ENCODE measurements at regions not wholly inside any gene's neighbourhood (a gene's known extent, or its start where the extent isn't known, plus 50 kb on each side); places are given as distances from the start of the nearest gene placed in this dataset.
"Not testable (repeated sequence)": the region's sequence is repeated elsewhere in the genome, so short reads cannot be mapped to it uniquely, and the experiment has no call there.

GRCh38 chr4:43587758-43588157 lies 695.2 kb downstream of the GRXCR1 start:
- H3K27me3 ChIP-seq = no peaks in the 10 kb centered on the region
- no peaks in the 10 kb centered on the region for H3K36me3 ChIP-seq (replicated peaks in 1 of 2)
- H3K27ac ChIP-seq = no peak overlapping the region
- DNase-seq = no peak
- H3K4me3 ChIP-seq = no peak overlapping the region
- 74 to 81% (median 79%) methylated on average over 8 of the region's 8 CpGs for WGBS, 4 donors
- intact Hi-C loops (cut with DNase I) = no loop called here
- H3K9me3 ChIP-seq (replicated peaks in 1 of 3) = no peaks in the 10 kb centered on the region
- TF ChIP-seq POLR2A (IDR thresholded peaks at IDR 0.05) = no peak
- TF ChIP-seq, protein P1, sequence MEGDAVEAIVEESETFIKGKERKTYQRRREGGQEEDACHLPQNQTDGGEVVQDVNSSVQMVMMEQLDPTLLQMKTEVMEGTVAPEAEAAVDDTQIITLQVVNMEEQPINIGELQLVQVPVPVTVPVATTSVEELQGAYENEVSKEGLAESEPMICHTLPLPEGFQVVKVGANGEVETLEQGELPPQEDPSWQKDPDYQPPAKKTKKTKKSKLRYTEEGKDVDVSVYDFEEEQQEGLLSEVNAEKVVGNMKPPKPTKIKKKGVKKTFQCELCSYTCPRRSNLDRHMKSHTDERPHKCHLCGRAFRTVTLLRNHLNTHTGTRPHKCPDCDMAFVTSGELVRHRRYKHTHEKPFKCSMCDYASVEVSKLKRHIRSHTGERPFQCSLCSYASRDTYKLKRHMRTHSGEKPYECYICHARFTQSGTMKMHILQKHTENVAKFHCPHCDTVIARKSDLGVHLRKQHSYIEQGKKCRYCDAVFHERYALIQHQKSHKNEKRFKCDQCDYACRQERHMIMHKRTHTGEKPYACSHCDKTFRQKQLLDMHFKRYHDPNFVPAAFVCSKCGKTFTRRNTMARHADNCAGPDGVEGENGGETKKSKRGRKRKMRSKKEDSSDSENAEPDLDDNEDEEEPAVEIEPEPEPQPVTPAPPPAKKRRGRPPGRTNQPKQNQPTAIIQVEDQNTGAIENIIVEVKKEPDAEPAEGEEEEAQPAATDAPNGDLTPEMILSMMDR (IDR thresholded peaks at IDR 0.05) = no peak
- H3K4me1 ChIP-seq (replicated peaks in 1 of 2) = no peaks in the 10 kb centered on the region

- no peaks in the 10 kb centered on the region for H3K9me3 ChIP-seq (replicated peaks in 1 of 3)
- no peaks in the 10 kb centered on the region for H3K36me3 ChIP-seq (replicated peaks in 1 of 2)
- no peaks in the 10 kb centered on the region for H3K4me1 ChIP-seq (replicated peaks in 1 of 2)
- intact Hi-C loops (cut with DNase I) = no loop called here
- H3K4me3 ChIP-seq = no peak overlapping the region
- H3K27me3 ChIP-seq = no peaks in the 10 kb centered on the region
- TF ChIP-seq, protein P1 (IDR thresholded peaks at IDR 0.05) = no peak
- TF ChIP-seq POLR2A (IDR thresholded peaks at IDR 0.05) = no peak
- DNase-seq = no peak
- H3K27ac ChIP-seq = no peak overlapping the region
Measured at GRCh38 chr4:43607400-43607799, 714.9 kb downstream of the GRXCR1 start.

DNA sequence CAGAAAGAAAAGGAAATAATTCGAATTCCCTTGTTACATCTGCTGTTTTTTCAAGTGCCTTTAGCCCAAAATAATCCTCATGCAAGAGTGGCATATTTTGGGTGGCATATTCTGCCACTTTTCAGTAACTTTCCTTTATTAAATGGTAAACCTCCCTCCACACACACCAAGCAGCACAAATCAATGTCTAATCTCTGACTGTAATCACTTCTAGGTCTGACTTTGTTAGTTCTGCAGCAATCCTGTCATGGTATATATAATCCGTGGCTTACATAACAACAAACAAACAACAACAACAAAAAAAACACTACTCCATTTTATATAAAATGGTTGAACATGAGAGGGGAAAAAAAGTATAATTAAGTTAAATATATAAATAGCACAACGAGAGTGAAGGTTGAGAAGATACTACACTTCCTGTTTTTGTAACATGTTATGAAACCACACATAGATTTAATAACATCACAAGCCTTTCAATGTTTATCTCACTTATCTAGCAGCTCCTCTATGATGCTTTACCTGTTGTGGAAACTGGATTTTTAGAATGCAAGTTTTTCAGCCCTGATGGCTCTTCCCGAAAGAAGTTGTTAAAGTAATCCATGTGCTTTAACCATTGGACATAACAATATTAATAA lies 715.4 kb downstream of the GRXCR1 start:
- H3K9me3 ChIP-seq (replicated peaks in 1 of 3) = no peaks in the 10 kb centered on the region
- H3K4me1 ChIP-seq (replicated peaks in 1 of 2) = no peaks in the 10 kb centered on the region
- H3K27me3 ChIP-seq = no peaks in the 10 kb centered on the region
- no peak overlapping the region for H3K27ac ChIP-seq
- no peak for DNase-seq
- WGBS, 4 donors = 55 to 62% (median 57%) methylated on average over 4 of the region's 4 CpGs
- TF ChIP-seq, protein P1 (IDR thresholded peaks at IDR 0.05) = no peak
- TF ChIP-seq POLR2A (IDR thresholded peaks at IDR 0.05) = no peak
- no peaks in the 10 kb centered on the region for H3K36me3 ChIP-seq (replicated peaks in 1 of 2)
- intact Hi-C loops (cut with DNase I) = no loop called here
- no peak overlapping the region for H3K4me3 ChIP-seq

- no peaks in the 10 kb centered on the region for H3K4me1 ChIP-seq (replicated peaks in 1 of 2)
- intact Hi-C loops (cut with DNase I) = no loop called here
- no peak for DNase-seq
- H3K36me3 ChIP-seq (replicated peaks in 1 of 2) = no peaks in the 10 kb centered on the region
- no peaks in the 10 kb centered on the region for H3K27me3 ChIP-seq
- no peak overlapping the region for H3K4me3 ChIP-seq
- H3K27ac ChIP-seq = no peak overlapping the region
- TF ChIP-seq POLR2A (IDR thresholded peaks at IDR 0.05) = no peak
- TF ChIP-seq, protein P1 (IDR thresholded peaks at IDR 0.05) = no peak
- no peaks in the 10 kb centered on the region for H3K9me3 ChIP-seq (replicated peaks in 1 of 3)
Measured at GRCh38 chr4:43619219-43619618, 726.7 kb downstream of the GRXCR1 start.

DNA sequence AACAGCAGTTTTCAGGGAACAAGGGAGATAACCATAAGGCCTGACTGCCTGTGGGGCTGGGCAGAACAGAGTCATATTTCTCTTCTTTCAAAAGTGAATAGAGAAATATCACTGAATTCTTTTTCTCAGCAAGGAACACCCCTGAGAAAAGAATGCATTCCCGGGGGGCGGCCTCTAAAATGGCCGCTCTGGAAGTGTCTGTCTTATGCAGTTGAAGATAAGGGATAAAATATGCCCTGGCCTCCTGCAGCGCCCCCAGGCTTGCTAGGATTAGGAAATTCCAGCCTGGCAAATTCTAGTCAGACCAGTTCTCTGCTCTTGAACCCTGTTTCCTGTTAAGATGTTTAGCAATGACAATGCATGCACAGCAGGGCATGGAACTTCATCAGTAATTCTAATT lies 745.4 kb downstream of the GRXCR1 start:
- intact Hi-C loops (cut with DNase I); H3K9me3 ChIP-seq (replicated peaks in 1 of 3): not testable (repeated sequence)
- 90 to 95% (median 94%) methylated on average over 4 of the region's 4 CpGs for WGBS, 4 donors

More for the DNA sequence above, 745.4 kb downstream of the GRXCR1 start:
- H3K4me3 ChIP-seq; H3K36me3 ChIP-seq (replicated peaks in 1 of 2); H3K4me1 ChIP-seq (replicated peaks in 1 of 2); DNase-seq; H3K27me3 ChIP-seq; H3K27ac ChIP-seq: not testable (repeated sequence)

Data from adrenal gland (tissue), 9 donors.